Activated naive CD4-positive, alpha-beta T cell treated with anti-CD3 and anti-CD28 coated beads, Interleukin-2, amount 50 U/mL, for 24 hours (primary cell): ENCODE measurements at regions not wholly inside any gene's neighbourhood (a gene's known extent, or its start where the extent isn't known, plus 50 kb on each side); places are given as distances from the start of the nearest gene placed in this dataset.
"Not testable (repeated sequence)": the region's sequence is repeated elsewhere in the genome, so short reads cannot be mapped to it uniquely, and the experiment has no call there.

Experiments used
- H3K27ac Mint-ChIP-seq: one replicate; pipeline ENCODE4 v1.8.0; 2021; ENCODE audit warnings: mild to moderate bottlenecking, mixed read lengths
- H3K27me3 Mint-ChIP-seq: one replicate; pipeline ENCODE4 v1.8.0; 2021; ENCODE audit warnings: mixed read lengths
- H3K36me3 Mint-ChIP-seq: one replicate; pipeline ENCODE4 v1.8.0; 2021; ENCODE audit warnings: mixed read lengths
- H3K4me1 Mint-ChIP-seq: one replicate; pipeline ENCODE4 v1.8.0; 2021; ENCODE audit warnings: mixed read lengths
- H3K4me3 Mint-ChIP-seq: one replicate; pipeline ENCODE4 v1.8.0; 2021; ENCODE audit warnings: mild to moderate bottlenecking, mixed read lengths
- H3K9me3 Mint-ChIP-seq: one replicate; pipeline ENCODE4 v1.8.0; 2021; ENCODE audit warnings: mixed read lengths

GRCh38 chr18:34492652-34493051, 217.4 kb upstream of the DTNA start:
- Mint-ChIP-seq H3K4me1 (no peaks in the 10 kb centered on the region), H3K9me3 (peaks cover 6% of the 10 kb centered on the region), H3K4me3 (no peak overlapping the region), H3K27ac (no peak overlapping the region), H3K36me3 (no peaks in the 10 kb centered on the region), H3K27me3 (peaks cover 27% of the 10 kb centered on the region)

- H3K4me3 Mint-ChIP-seq, result no peak overlapping the region
Observed at GRCh38 chr18:34493099-34493544, 217.0 kb upstream of the DTNA start.

DNA sequence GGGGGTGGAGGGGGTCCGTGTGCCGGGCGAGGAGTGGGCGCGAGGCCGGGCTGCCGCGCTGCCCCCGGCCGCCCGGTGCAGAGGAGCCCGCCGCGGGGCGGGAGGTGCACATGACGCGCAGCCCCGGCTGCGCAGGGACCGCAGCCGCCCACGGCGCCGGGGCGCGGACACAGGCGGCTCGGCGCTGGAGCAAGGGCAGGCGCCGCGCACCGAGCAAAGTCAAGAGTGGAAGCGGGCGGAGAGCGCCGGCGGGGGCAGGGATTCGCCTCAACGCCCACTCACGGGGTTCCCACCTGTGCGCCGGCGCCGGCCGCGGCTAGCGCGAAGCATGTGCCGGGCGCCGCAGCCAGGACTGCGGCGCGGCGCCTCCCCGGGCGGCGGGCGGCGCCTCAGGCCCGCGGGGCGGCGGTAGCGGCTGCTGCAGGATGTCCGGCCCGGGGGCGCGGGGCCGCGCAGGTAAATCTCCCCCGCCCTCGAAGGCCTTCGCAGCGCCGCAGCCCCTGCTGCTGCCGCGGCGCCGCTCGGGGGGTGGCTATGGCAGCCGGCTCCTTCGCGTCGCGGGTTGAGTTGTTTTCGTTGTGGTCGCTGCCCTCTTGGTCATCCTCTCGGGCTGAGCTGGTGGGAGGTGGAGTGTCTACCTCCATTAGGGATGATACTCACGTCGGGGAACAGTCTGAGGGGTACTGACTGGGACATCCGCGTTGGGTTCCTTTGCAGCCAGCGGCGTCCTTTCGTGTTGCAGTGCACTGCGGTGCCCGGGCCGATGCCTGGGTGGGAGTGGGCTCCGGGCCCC, 216.3 kb upstream of the DTNA start:
- peaks cover 27% of the 10 kb centered on the region for H3K27me3 Mint-ChIP-seq
- H3K9me3 Mint-ChIP-seq, result peaks cover 6% of the 10 kb centered on the region
- H3K27ac Mint-ChIP-seq, result no peak overlapping the region
- no peak overlapping the region for H3K4me3 Mint-ChIP-seq
- H3K4me1 Mint-ChIP-seq, result no peaks in the 10 kb centered on the region
- H3K36me3 Mint-ChIP-seq, result no peaks in the 10 kb centered on the region

More at GRCh38 chr18:34493099-34493544, 217.0 kb upstream of the DTNA start:
- Mint-ChIP-seq H3K27ac (no peak overlapping the region), H3K27me3 (peaks cover 27% of the 10 kb centered on the region), H3K4me1 (no peaks in the 10 kb centered on the region), H3K9me3 (peaks cover 6% of the 10 kb centered on the region), H3K36me3 (no peaks in the 10 kb centered on the region)

GRCh38 chr18:34494359-34494696, 215.8 kb upstream of the DTNA start:
- no peaks in the 10 kb centered on the region for H3K4me1 Mint-ChIP-seq
- H3K27me3 Mint-ChIP-seq, result peaks cover 27% of the 10 kb centered on the region
- H3K4me3 Mint-ChIP-seq, result no peak overlapping the region
- no peaks in the 10 kb centered on the region for H3K36me3 Mint-ChIP-seq
- H3K9me3 Mint-ChIP-seq, result peaks cover 6% of the 10 kb centered on the region
- H3K27ac Mint-ChIP-seq, result no peak overlapping the region

DNA sequence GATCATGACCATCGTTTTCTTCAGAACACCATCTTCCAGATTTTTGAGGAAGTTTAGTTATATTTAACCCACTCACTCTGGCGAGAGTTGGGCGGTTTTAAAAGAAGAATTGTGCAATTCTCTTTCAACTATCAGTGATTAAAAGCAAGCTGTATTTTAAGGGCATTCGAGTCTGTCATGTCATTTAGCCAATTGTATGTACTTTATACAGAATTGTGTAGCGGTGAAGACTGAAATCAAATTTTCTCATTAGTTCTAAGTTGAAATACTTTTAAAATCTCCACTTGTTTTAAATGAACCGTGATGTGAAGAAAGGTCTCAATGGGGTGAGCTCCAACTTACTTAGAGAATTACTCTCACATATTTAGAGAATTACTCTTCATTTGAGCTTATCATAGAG, 214.6 kb upstream of the DTNA start:
- Mint-ChIP-seq H3K9me3 (peaks cover 6% of the 10 kb centered on the region), H3K36me3 (no peaks in the 10 kb centered on the region), H3K4me1 (no peaks in the 10 kb centered on the region), H3K27ac (no peak overlapping the region), H3K27me3 (peaks cover 27% of the 10 kb centered on the region), H3K4me3 (no peak overlapping the region)

- peaks cover 33% of the 10 kb centered on the region for H3K9me3 Mint-ChIP-seq
- no peaks in the 10 kb centered on the region for H3K4me1 Mint-ChIP-seq
- H3K36me3 Mint-ChIP-seq, result no peaks in the 10 kb centered on the region
- H3K27me3 Mint-ChIP-seq, result peaks cover 2% of the 10 kb centered on the region
- H3K27ac Mint-ChIP-seq, result no peak overlapping the region
- H3K4me3 Mint-ChIP-seq, result no peak overlapping the region
Observed at GRCh38 chr18:34501553-34501952, 208.5 kb upstream of the DTNA start.

GRCh38 chr18:34506198-34506597, 203.9 kb upstream of the DTNA start:
- no peaks in the 10 kb centered on the region for H3K36me3 Mint-ChIP-seq
- H3K4me1 Mint-ChIP-seq, result no peaks in the 10 kb centered on the region
- no peaks in the 10 kb centered on the region for H3K27me3 Mint-ChIP-seq
- H3K4me3 Mint-ChIP-seq, result no peak overlapping the region
- no peak overlapping the region for H3K27ac Mint-ChIP-seq
- H3K9me3 Mint-ChIP-seq, result peaks cover 32% of the 10 kb centered on the region

DNA sequence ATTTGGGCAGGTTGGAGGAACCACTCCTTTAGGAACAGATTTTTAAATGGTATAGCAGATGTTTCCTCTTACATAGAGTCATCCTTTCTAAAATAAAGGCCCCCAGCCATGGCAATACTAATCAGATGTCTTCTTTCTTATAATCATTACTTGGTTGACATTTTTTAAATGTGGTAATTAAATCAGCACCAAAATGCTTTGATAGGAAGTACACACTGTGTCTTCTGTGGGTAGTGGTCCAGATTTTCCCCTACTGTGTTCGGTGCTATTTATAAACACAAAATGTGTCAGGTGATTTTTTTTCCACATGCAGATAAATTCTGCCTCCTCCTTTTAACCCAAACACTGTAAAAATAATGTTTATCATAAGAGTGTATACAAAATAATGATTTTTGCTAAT, 200.9 kb upstream of the DTNA start:
- Mint-ChIP-seq H3K27me3 (no peaks in the 10 kb centered on the region), H3K4me3 (no peak overlapping the region), H3K9me3 (peaks cover 21% of the 10 kb centered on the region), H3K4me1 (no peaks in the 10 kb centered on the region), H3K27ac (no peak overlapping the region), H3K36me3 (no peaks in the 10 kb centered on the region)

GRCh38 chr18:34509879-34510586, 200.1 kb upstream of the DTNA start:
- Mint-ChIP-seq H3K27me3 (no peaks in the 10 kb centered on the region), H3K4me1 (no peaks in the 10 kb centered on the region), H3K27ac (no peak overlapping the region)

GRCh38 chr18:34510926-34511325, 199.2 kb upstream of the DTNA start:
- H3K4me3 Mint-ChIP-seq, result no peak overlapping the region
- H3K27ac Mint-ChIP-seq, result no peak overlapping the region
- peaks cover 10% of the 10 kb centered on the region for H3K9me3 Mint-ChIP-seq
- H3K36me3 Mint-ChIP-seq, result no peaks in the 10 kb centered on the region
- H3K4me1 Mint-ChIP-seq, result no peaks in the 10 kb centered on the region
- no peaks in the 10 kb centered on the region for H3K27me3 Mint-ChIP-seq

More at GRCh38 chr18:34509879-34510586, 200.1 kb upstream of the DTNA start:
- H3K9me3 Mint-ChIP-seq, result peaks cover 14% of the 10 kb centered on the region
- no peaks in the 10 kb centered on the region for H3K36me3 Mint-ChIP-seq
- H3K4me3 Mint-ChIP-seq, result no peak overlapping the region

DNA sequence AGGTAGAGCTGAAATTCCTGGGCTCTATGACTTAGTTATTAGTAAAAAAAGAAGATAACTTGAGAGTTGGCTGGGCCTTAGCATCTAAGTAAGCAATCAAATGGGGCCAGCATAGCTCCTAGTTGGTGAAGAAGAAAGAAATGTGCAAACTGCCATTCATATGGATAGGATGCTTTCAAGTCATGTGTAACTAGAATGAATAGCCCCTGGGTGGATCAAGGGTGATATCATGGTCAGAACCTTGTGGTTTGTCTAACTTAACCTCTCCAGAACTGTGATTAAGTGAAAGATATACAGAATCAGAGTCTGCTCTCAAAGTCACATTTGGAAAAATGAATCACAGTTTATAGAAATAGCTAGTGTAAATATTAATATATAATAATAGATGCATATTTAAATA, 198.7 kb upstream of the DTNA start:
- Mint-ChIP-seq H3K36me3 (no peaks in the 10 kb centered on the region), H3K27me3 (no peaks in the 10 kb centered on the region), H3K4me1 (no peaks in the 10 kb centered on the region), H3K9me3 (peaks cover 12% of the 10 kb centered on the region), H3K4me3 (no peak overlapping the region), H3K27ac (no peak overlapping the region)

- Mint-ChIP-seq H3K4me3 (no peak overlapping the region), H3K4me1 (no peaks in the 10 kb centered on the region), H3K27me3 (no peaks in the 10 kb centered on the region), H3K9me3 (peaks cover 12% of the 10 kb centered on the region), H3K36me3 (no peaks in the 10 kb centered on the region), H3K27ac (no peak overlapping the region)
Observed at GRCh38 chr18:34511879-34512278, 198.2 kb upstream of the DTNA start.

DNA sequence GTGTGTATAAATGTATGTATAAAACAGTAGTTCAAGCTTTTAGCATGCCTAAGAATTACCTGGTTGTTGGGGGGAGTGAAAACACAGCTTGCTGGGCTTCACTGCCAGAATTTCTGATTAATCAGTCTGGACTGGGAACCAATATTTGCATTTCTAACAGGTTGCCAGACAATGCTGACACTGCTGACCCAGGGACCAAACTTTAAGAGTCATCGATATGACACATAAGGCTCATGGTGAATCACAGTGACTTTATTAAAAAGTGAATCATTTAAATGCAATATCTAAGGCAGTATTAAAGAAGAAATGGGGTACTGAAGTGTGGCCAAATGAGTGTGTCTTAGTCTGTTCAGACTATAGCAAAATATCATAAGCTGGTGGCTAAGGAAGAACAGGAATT, 195.9 kb upstream of the DTNA start:
- Mint-ChIP-seq H3K4me3 (no peak overlapping the region), H3K36me3 (no peaks in the 10 kb centered on the region), H3K4me1 (no peaks in the 10 kb centered on the region), H3K9me3 (peaks cover 12% of the 10 kb centered on the region), H3K27ac (no peak overlapping the region), H3K27me3 (no peaks in the 10 kb centered on the region)

GRCh38 chr18:34514957-34515356, 195.1 kb upstream of the DTNA start:
- H3K36me3 Mint-ChIP-seq, result no peaks in the 10 kb centered on the region
- peaks cover 7% of the 10 kb centered on the region for H3K9me3 Mint-ChIP-seq
- H3K4me3 Mint-ChIP-seq, result no peak overlapping the region
- no peaks in the 10 kb centered on the region for H3K4me1 Mint-ChIP-seq
- H3K27me3 Mint-ChIP-seq, result no peaks in the 10 kb centered on the region
- no peak overlapping the region for H3K27ac Mint-ChIP-seq

GRCh38 chr18:34516355-34516754, 193.7 kb upstream of the DTNA start:
- not testable (repeated sequence) for H3K4me1 Mint-ChIP-seq, H3K27ac Mint-ChIP-seq, H3K27me3 Mint-ChIP-seq, H3K36me3 Mint-ChIP-seq, H3K4me3 Mint-ChIP-seq, H3K9me3 Mint-ChIP-seq

- H3K27me3 Mint-ChIP-seq, H3K27ac Mint-ChIP-seq, H3K4me1 Mint-ChIP-seq, H3K9me3 Mint-ChIP-seq, H3K36me3 Mint-ChIP-seq, H3K4me3 Mint-ChIP-seq: not testable (repeated sequence)
Observed at GRCh38 chr18:34516996-34517395, 193.1 kb upstream of the DTNA start.
